ENCODE measurements at regions not wholly inside any gene's neighbourhood (a gene's known extent, or its start where the extent isn't known, plus 50 kb on each side); places are given as distances from the start of the nearest gene placed in this dataset.
A peak's percentile ranks its signal among the peaks of the same experiment; 100 is the strongest.
"Not testable (repeated sequence)": the region's sequence is repeated elsewhere in the genome, so short reads cannot be mapped to it uniquely, and the experiment has no call there.

DNA sequence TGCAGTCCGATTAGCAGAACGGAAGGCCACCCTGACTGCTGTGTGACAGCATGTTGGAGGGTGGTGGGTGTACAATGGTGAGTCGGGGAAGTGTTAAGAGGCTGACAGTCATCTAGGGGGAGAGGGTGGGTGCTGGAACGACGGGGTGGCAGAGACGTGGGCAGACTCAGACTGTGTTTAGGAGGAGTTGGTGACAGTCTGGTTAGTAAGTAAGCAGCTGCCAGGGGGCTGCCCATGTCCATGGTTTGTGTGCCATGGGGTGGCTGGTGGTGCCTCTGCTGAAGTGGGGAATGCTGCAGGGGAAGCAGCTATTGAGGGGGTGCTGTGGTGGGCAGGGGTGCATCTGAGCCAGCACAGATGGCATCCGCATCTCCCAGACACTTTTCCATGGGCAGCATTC is 51.3 kb upstream of the BOD1 start:
- no peak for DNase-seq (ENCODE audit: low read depth in 4 of 4, low spot score in 3 of 4)

DNA sequence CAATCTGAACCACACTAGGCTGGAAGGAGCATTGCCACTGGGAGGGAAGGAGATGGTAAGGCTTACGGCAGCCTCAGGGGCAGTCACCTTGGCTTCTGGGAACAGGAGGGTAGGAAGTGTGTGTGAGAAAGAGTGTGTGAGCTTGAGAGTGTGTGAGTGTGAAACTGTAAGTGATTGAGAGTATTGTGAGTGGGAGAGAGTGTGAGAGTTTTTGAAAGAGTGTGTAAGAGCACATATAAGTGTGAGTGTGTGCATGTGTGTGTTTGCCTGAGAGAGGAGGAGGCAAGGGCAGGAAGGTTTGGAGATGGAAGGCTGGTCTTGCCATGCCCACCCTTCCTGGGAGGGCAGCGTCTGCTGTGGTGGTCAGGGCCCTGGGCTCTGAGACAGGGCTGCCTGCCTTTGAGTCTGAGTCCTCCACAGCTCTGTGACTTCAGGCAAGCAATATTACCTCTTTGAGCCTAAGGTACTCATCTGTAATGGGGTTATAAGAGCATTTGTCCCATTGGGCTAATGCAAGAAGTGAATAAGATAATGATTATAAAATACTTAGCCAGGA is 51.9 kb upstream of the BOD1 start:
- DNase-seq (ENCODE audit: low read depth in 4 of 4, low spot score in 3 of 4): no peak

DNA sequence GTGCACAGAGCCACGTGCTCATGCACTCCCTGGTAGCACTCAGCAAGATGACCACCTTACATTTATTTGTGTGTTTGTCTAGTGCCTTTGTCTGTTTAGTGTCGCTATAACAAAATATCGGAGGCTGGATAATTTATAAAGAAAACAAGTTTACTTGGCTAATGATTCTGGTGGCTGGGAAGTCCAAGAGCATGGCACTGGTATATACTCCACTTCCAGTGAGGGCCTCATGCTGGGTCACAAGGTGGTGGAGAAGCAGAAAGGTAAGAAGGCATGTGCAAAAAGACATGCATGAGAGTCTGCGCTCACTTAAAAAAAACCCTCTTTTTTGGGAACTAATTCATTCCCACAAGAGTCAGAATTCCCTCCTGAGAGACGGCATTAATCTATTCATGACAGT is 52.5 kb upstream of the BOD1 start:
- no peak for DNase-seq (ENCODE audit: low read depth in 4 of 4, low spot score in 3 of 4)

DNA sequence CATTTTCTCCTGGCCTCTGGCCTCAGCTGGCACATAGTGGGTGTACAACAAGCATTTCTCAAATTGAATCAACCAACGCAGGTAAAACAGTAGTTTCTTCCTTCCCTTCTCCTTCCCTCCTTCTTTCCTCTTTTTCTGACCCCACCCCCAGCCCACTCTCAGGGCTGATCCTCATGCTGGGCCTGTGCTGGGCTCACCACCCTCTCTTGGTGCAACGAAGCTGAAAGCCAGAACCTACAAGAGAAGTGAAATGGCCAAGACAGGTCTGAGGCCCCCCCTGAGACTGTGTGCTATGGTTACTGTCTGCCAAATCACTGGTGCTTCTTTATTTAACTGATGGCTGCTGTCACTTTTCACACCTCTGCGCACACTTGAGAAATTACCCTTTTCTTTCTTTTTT is 53.0 kb upstream of the BOD1 start:
- no peak for DNase-seq (ENCODE audit: low read depth in 4 of 4, low spot score in 3 of 4)

DNA sequence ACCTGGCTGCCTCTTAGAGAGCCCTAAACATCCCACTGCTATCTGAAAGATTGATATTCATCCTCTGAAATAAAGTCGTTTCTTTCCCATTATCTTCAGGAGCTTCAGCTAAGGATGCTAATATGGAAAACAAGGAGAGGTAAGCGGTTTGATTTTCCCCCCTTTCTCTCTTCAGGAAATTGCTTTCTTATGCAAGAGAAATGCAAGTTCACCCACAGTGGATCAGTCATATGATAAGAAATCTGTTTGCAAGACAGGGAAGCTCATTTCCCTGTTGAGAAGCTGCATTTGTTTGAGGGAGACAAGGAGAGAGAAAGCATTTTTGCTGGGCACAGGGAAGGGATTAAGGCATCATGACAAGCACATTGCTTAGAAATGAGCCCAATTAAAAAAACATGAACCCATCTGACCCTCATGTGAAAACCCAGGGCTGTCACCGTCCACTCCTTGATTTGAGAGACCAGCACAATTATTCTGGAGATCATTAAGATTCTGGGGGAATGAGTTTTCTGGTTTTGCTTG is 53.7 kb upstream of the BOD1 start:
- no peak for DNase-seq (ENCODE audit: low read depth in 4 of 4, low spot score in 3 of 4)

DNA sequence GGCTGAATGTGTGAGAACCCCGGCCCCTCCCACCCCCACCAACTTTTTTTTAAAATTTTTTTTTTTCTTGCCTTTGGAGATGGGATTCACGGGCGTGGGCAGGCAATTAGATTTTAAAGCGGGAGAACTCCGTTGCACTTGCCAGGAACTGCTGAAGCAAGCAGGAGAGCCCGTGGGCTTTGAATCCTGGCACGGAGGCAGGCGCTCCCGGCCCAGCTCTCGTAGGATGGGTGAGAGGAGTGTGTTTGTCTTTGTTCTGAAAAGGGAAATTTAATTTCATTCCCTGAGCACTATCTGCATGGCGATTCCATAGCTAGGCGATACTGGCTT is 54.3 kb upstream of the BOD1 start:
- DNase-seq (ENCODE audit: low read depth in 4 of 4, low spot score in 3 of 4): no peak

DNA sequence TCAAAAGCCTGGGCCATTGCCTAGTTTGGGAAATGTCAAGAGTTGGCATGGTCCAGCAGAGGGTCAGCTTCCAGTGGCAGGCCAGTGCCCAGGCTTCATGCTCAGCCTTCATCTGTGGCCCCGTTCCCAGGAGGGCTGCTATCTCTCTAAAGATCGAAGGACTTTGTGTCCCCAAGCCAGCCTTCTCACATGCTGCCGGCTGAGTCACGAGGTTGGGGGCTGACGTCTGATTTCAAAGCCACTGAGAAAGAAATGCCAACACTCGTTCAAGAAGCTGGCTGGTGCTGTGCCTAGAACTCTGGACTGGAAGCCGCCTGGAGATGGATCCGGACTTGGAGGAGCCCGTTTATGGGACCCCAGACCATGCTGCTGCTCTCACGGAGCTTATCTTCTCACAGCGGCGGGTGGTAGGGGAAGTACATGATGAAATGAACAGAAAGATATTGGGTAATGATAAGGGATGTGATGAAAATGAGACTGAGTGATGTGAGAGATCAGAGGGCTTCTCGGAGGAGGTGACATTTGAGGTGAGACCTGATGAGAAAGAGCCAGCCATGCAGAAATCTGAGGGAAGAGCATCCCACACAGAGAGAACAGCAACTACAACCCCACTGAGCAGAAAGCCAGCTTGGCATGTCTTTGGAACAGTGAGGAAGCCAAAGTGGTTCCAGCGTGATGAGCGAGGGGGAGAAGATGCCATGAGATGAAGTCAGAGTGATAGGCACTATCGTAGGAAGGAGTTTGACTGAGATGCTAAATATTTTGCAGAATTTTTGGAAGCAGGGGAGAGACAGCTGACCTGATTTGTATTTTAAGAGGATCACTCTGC is 54.9 kb upstream of the BOD1 start:
- DNase-seq (ENCODE audit: low read depth in 4 of 4, low spot score in 3 of 4): no peak

DNA sequence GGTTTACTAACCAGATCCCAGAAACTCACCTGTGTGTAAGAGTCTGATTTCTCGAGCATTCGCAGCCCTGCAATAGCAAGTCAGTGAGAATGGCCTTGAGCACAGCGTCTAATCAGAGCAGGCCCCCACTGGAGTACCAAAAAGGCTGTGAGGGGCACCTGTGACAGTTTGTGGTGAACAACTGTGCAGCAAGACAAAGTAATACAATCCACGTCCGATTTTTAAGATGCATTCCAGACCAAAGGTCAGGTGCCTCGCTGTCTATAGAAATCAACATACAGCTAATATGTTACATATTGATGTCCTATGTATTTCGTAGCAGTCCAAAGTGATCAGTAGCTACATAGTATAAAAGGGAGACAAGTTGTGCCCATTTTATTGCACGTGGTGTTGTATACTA is 55.7 kb upstream of the BOD1 start:
- no peak for DNase-seq (ENCODE audit: low read depth in 4 of 4, low spot score in 3 of 4)

DNA sequence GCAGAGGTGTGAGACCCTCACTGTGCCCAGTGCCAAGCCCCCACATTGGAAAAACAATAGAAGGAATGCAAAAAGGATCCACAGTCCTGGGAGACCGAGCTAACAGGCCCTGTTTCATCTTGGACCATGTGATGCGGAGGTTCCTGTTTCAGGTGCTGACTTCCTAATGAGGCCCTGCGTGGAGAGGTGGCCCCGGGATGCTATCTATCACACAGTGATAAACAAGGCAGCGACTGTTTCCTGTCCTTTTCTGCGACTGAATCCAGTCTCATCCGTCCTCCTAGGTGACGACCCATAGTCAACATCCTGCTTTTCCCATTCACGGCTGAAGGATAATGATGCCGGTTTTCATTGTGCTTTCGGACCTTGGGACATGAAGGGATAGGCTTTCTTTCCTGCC is 56.4 kb upstream of the BOD1 start:
- no peak for DNase-seq (ENCODE audit: low read depth in 4 of 4, low spot score in 3 of 4)

DNA sequence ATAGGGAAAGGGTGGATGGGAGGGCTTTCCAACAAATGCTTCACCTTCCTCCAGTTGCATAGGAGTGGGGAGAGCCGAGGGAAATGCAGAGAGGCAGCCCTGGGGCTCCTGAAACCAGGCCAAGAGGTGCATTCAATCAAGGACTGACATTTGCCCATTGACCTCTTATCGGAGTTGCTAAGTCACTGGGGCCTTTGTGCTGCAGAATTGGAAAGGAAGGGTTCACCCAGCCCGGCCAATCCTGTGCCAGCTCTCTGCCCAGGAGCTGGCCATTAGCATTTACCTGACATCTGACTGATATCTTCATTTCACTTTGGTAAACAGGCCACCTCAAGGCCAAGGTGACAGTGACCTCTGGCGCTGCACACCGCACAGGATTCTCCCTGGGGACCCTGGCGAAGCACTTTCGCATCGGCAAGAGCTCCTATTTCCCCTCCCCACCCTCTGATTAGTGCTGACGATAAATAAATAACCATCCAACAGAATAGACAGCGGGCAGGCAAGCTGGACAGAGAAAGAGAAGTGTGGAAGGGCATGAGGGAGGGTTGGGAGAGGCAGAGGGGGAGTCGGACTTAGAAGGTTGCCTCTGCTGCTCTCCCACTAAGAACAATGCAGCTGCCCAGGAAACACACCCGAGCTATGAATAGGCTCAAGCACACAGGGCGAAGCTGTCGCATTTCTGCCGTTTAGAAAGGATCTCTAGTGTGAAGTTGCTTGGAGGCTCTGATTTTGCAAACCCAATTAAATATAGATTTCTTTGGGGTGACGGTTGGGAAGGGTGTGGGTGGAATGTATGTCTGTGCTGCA is 57.0 kb upstream of the BOD1 start:
- no peak for DNase-seq (ENCODE audit: low read depth in 4 of 4, low spot score in 3 of 4)

DNA sequence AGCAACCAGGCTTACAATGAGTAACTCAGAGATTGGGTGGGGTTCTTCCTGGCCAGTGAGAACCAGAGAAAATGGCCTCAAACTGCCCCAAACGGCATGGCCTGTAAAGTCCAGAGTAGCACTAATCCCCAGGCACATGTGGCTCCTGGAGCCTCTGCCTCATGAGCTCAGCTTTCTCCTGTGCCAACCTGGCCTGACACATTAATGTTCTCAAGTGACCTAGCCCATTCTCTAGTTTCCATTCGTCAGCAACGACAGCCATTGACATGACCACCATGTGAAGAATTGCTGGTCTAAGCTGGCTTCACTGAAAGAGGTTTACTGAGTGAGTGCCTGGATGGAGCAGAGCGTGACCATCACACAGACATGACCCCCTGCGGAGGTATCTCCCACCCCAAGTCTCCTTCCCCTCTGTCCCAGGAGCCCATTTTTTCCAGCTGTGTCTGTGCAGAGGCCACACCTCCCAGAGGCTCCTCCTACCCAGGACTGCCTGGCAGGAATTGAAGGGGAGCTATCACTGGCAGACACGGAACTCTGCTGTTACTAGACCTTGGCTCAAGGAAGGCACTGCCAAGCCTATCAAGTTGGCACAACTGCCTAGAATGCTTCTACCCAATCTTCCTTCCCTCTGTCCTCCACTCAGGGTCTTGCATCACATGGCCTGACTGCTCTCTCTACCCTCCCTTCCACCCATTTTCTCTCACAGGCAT is 59.0 kb upstream of the BOD1 start:
- no peak for DNase-seq (ENCODE audit: low read depth in 4 of 4, low spot score in 3 of 4)

DNA sequence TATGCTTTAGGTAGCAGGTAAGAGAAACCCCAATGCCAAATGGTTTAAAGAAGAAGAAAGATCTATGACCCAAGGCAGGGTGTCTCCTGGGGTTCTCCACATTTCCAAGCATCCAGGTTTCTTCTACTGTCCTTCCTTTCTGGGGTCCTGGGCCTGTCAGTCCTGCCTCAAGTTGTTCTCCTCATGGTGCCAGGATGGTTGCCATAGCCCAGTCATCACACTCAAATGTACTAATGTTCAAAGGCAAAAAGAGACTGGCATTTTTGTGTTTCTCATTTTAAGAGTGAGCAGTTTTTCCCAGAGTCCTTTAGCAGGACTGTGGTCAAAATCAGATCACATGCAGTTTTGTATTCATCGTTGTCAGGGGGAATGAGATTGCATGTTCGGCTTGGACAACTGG is 59.9 kb upstream of the BOD1 start:
- DNase-seq (ENCODE audit: low read depth in 4 of 4, low spot score in 3 of 4): no peak

DNA sequence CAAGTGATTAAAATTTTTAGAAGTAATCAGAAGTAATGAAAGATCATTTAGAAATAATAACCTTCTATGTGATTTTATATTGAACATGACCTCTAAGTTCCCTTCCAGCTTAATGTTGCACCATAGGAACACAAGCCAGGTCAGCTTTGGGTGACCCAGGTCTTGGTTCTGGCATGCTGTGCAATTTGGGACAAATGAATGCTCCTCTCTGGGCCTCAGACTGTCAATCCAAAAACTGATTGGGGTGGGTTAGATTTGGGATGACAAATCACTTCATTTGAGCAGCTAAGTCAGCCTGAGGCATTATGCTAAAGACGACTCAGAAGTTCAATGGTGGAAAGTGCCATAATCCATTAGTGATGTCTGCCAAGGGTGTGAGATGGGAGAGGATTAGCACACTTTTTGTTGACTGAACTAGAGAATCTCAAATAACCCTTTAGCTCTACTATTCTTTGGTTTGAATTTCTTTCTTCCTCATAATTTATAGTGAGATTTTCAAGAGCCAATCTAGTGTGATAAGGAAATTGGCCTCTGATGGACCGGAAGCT is 60.7 kb upstream of the BOD1 start:
- no peak for DNase-seq (ENCODE audit: low read depth in 4 of 4, low spot score in 3 of 4)

DNA sequence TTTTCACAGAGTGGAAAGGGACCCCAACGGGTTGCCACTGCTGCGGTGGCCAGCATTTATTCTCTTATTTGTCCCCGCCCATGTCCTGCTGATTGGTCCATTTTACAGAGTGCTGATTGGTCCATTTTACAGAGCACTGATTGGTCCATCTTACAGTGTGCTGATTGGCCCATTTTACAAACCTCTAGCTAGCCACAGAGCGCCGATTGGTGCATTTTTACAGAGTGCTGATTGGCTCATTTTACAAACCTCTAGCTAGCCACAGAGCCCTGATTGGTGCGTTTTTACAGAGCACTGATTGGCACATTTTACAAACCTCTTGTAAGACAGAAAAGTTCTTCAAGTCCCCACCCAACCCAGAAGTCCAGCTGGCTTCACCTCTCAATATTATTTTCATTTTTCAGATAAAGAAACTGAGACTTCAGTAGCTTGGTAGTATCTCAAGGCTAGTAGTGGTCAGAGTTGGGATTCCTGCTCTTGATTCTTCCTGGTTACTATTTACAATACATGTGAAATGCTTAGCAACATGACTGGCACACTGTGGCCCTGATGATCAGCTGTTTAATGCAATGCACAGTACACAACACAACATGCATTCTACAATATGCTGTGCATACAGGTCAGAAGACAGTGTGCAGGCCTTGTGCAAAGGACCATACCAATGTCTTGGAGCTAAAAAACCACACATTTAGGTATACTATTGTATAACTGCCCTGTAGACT is 63.6 kb upstream of the BOD1 start:
- DNase-seq (ENCODE audit: low read depth in 4 of 4, low spot score in 3 of 4): no peak

DNA sequence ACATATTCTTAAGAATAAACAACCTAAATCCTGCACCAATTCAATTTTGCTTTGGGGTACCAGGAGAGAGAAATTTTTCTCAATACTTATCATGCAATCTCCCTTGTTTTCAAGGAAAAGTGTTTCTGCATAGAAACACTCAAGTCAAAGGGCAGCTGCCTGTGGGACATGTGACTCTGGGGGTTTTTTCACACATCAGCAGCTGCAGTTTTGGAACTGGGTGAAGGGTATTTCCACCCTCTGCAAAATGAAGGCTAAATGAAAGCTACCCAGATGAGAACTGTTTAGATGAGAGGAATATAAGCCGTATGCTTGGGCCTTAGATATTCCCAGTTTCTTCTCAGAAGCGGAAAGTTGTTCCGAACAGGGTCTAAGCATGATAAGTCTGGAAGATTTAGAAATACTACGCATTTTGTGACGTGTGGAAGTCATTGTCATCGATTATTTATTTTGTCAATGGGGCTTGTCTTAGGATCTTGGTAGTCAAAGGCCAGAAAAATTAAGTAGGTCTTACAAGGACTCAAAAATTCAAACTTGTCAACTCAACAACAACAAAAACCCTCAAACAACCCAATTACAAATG is 64.3 kb upstream of the BOD1 start:
- DNase-seq (ENCODE audit: low read depth in 4 of 4, low spot score in 3 of 4): no peak

DNA sequence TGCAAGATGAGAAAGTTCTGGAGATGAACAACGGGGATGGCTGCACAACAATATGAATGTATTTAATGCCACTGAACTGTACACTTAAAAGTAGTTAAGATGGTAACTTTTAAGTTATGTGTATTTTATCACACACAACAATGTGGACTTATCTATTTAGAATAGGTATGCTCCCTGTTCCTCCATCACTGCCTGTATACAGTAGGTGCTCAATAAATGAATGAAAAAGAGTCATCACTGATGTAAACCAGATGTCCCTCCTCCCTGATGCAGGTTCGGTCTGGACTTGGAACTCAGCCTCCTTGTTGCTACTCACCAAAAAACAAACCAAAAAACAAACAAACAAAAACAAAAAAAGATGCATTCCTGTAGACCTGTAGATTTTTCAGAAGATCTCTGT is 65.9 kb upstream of the BOD1 start:
- DNase-seq (ENCODE audit: low read depth in 4 of 4, low spot score in 3 of 4): no peak

DNA sequence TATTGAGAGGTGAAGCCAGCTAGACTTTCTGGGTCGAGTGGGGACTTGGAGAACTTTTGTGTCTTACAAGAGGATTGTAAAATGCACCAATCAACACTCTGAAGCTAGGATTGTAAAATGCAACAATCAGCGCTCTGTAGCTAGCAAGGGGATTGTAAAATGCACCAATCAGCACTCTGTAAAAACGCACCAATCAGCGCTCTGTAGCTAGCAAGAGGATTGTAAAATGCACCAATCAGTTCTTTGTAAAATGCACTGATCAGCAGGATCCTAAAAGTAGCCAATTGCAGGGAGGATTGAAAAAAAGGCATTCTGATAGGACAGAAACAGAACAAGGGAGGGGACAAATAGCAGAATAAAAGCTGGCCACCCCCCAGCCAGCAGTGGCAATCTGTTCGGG is 68.1 kb upstream of the BOD1 start:
- not testable (repeated sequence) for DNase-seq (ENCODE audit: low read depth in 4 of 4, low spot score in 3 of 4)

DNA sequence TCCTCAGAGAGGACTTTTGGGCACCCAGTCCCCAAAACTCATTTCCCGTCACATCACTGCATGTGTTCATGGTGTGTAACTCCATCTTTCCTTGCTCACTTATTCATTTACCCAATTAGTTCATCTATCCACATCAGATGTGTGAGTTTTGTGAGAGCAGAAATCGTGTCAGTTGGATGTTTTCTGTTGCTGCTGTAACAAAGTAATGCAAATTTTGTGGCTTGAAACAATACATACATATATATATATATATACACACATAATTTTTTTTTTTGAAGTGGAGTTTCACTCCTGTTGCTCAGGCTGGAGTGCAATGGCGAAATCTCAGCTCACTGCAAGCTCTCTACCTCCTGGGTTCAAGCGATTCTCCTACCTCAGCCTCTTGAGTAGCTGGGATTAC is 70.5 kb upstream of the BOD1 start:
- no peak for DNase-seq (ENCODE audit: low read depth in 4 of 4, low spot score in 3 of 4)

DNA sequence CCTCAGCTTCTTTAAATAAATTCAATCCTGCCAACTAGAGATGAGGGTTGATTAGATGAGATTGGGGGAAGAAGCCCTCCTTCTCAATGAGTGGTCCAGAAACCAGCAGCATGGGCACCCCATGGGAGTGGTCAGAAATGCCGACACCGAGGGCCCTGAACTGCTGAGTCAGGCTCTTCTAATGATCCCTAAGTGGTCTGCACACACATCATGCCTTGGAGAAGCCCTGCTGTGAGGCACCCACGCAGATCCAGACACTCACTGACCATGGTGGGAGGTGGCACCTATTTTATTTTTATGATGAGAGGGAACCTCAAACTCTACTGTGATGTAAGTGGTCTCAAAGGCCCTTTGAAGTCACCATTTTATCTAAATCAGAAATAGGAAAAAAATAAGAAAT is 72.3 kb upstream of the BOD1 start:
- no peak for DNase-seq (ENCODE audit: low read depth in 4 of 4, low spot score in 3 of 4)

DNA sequence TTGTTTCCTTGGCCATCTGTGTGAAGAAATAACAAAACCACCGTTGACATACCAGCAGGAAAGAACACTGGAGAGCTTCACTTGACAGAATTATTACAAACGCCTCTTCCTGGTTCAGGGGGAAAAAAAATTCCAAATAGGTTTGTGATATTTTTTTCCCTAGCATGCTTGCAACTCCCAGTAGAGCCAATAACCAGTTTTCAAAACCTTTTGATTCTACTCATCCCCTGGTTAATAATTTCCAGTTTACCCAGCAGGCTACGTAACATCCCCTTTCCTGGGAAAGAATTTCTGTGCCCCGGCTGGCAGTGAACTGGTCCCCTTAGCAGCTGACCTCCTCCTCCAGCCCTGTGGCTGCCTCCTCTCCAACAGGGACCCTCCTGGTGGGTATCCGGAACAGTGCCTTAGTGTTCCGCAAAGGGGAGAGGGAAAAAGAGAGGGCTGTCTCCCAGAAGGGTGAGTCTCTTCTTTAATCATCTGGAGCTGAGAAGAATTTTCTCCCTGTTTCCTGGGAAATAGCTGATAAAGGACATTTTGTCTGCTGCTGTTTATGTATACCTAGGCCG is 72.8 kb upstream of the BOD1 start:
- DNase-seq (ENCODE audit: low read depth in 4 of 4, low spot score in 3 of 4): peak in 1 of 4 donors; percentile 33
